HCT116 (cell line): ENCODE measurements at regions not wholly inside any gene's neighbourhood (a gene's known extent, or its start where the extent isn't known, plus 50 kb on each side); places are given as distances from the start of the nearest gene placed in this dataset.

Source experiments
- ATAC-seq: fragments of 200-7000 bp; cut with Tn5 transposase; 2 replicates; pipeline ENCODE4 v1.9.1; 2020; ENCODE audit warnings: mild to moderate bottlenecking, moderate library complexity
- BruUV-seq: library from RNA; stranded (reverse); fragments of 400-500 nt; replicated peaks from 2 replicates; lab custom pipeline; 2021; lab: Mats Ljungman, UMichigan
- CTCF ChIA-PET: fragments of 300-600 bp; sonication (Branson Sonifier 250); formaldehyde crosslinking; loops from one replicate; lab custom pipeline; 2021; ENCODE audit warnings: antibody characterized with exemption; lab: Charles Lee
- POLR2A ChIA-PET: fragments of 300-600, 350-600 bp; sonication (Branson Sonifier 250); formaldehyde crosslinking; loops from one replicate; lab custom pipeline; 2021; ENCODE audit warnings: antibody characterized with exemption; lab: Charles Lee
- RAD21 ChIA-PET, 2 experiments: fragments of 300-600 bp; sonication (Branson Sonifier 250); formaldehyde crosslinking; loops; one replicate each; lab custom pipeline; 2023; ENCODE audit warnings: low total read pairs in 2 of 2; ENCODE audit not compliant: uncharacterized antibody in 2 of 2, unreplicated experiment in 2 of 2, low non-redundant PET in 1 of 2; lab: Charles Lee
- DNase-seq: peaks from one replicate; pipeline ENCODE4 v3.0.0-alpha.2; 2010; ENCODE audit warnings: low read depth, low spot score
- H2AFZ ChIP-seq: fragments of 200-600 bp; shearing (Covaris generic), sonication (generic); 2 replicates; pipeline ENCODE4 v1.6.1; 2017; ENCODE audit warnings: low read depth, mixed run types, mixed read lengths, antibody characterized with exemption, low read length; ENCODE audit not compliant: poor library complexity, severe bottlenecking
- H3K27ac ChIP-seq: 2 replicates; pipeline ENCODE4 v1.5.1; 2012; ENCODE audit warnings: low read depth, low read length
- H3K27me3 ChIP-seq: fragments of 200-600 bp; sonication (generic); 2 replicates; pipeline ENCODE4 v1.6.1; 2016; ENCODE audit warnings: mixed run types, low read length, mixed read lengths; ENCODE audit not compliant: insufficient read depth
- H3K36me3 ChIP-seq, 2 experiments: fragments of 200-500 bp in 1 of 2; fragments of 200-600 bp in 1 of 2; sonication (Bioruptor generic) in 1 of 2; sonication (generic) in 1 of 2; 2 replicates each; pipeline versions ENCODE4 v1.5.1 to v1.6.1; 2014 to 2016; ENCODE audit warnings: low read length in 2 of 2, inconsistent platforms in 1 of 2, mixed read lengths in 1 of 2, mixed run types in 1 of 2; ENCODE audit not compliant: insufficient read depth in 2 of 2, control insufficient read depth in 1 of 2
- H3K4me1 ChIP-seq, 2 experiments: fragments of 200-600 bp in 1 of 2; sonication (generic) in 1 of 2; 2 replicates each; pipeline versions ENCODE4 v1.5.1 to v1.6.1; 2012 to 2017; ENCODE audit warnings: low read length in 2 of 2, inconsistent platforms in 1 of 2, mild to moderate bottlenecking in 1 of 2, mixed read lengths in 1 of 2, mixed run types in 1 of 2, moderate library complexity in 1 of 2; ENCODE audit not compliant: insufficient read depth in 2 of 2, control insufficient read depth in 1 of 2
- H3K4me2 ChIP-seq: fragments of 200-600 bp; sonication (generic); 2 replicates; pipeline ENCODE4 v1.6.1; 2017; ENCODE audit warnings: mixed run types, low read length, mixed read lengths
- H3K4me3 ChIP-seq, 2 experiments: fragments of 200-600 bp in 1 of 2; sonication (generic) in 1 of 2; replicated peaks in 1 of 2; 2 replicates each; pipeline ENCODE4 v1.5.1; 2011 to 2016; ENCODE audit warnings: low read length in 2 of 2, control low read depth in 1 of 2, low read depth in 1 of 2, mild to moderate bottlenecking in 1 of 2, mixed read lengths in 1 of 2, mixed run types in 1 of 2
- H3K79me2 ChIP-seq: fragments of 200-600 bp; sonication (generic); 2 replicates; pipeline ENCODE4 v1.6.1; 2017; ENCODE audit warnings: mild to moderate bottlenecking, mixed run types, low read length, moderate library complexity, mixed read lengths; ENCODE audit not compliant: insufficient read depth
- H3K9ac ChIP-seq: fragments of 200-600 bp; sonication (generic); 2 replicates; pipeline ENCODE4 v1.6.1; 2016; ENCODE audit warnings: low read length, mixed read lengths
- H3K9me2 ChIP-seq: fragments of 200-600 bp; sonication (generic), shearing (Covaris generic); 2 replicates; pipeline ENCODE4 v1.6.1; 2017; ENCODE audit warnings: mixed run types, mild to moderate bottlenecking, moderate library complexity; ENCODE audit not compliant: insufficient read depth
- H3K9me3 ChIP-seq, 2 experiments: fragments of 200-500 bp in 1 of 2; fragments of 200-600 bp in 1 of 2; sonication (Bioruptor generic) in 1 of 2; sonication (generic) in 1 of 2; 2 replicates each; pipeline ENCODE4 v1.6.1; 2014 to 2017; ENCODE audit warnings: low read length in 2 of 2, mixed read lengths in 2 of 2, inconsistent platforms in 1 of 2, low read depth in 1 of 2, mild to moderate bottlenecking in 1 of 2, mixed run types in 1 of 2, moderate library complexity in 1 of 2; ENCODE audit not compliant: control insufficient read depth in 1 of 2, insufficient read depth in 1 of 2
- H4K20me1 ChIP-seq: fragments of 200-600 bp; sonication (generic), shearing (Covaris generic); 2 replicates; pipeline ENCODE4 v1.6.1; 2017; ENCODE audit warnings: mixed run types, mild to moderate bottlenecking, moderate library complexity; ENCODE audit not compliant: insufficient read depth
- EGR1 ChIP-seq: IDR thresholded peaks from 2 replicates; pipeline ENCODE4 v1.6.1; 2012; ENCODE audit warnings: low read depth
- ELF1 ChIP-seq: IDR thresholded peaks from 2 replicates; pipeline ENCODE4 v1.6.1; 2012; ENCODE audit warnings: low read depth, borderline replicate concordance
- EZH2 ChIP-seq: fragments of 200-600 bp; sonication (generic); IDR thresholded peaks from 2 replicates; pipeline ENCODE4 v1.6.1; 2017; ENCODE audit warnings: antibody characterized with exemption, mixed run types
- EZH2phosphoT487 ChIP-seq: fragments of 200-600 bp; IDR thresholded peaks from 2 replicates; pipeline ENCODE4 v1.6.1; 2018; ENCODE audit warnings: antibody characterized with exemption, borderline replicate concordance
- JUND ChIP-seq: IDR thresholded peaks from 2 replicates; pipeline ENCODE4 v1.6.1; 2012
- POLR2AphosphoS5 ChIP-seq: IDR thresholded peaks from 2 replicates; pipeline ENCODE4 v1.6.1; 2011; ENCODE audit warnings: mild to moderate bottlenecking, low read depth, low read length, moderate library complexity
- SP1 ChIP-seq: IDR thresholded peaks from 2 replicates; pipeline ENCODE4 v1.6.1; 2012; ENCODE audit warnings: low read depth
- SRF ChIP-seq: IDR thresholded peaks from 2 replicates; pipeline ENCODE4 v1.6.1; 2012; ENCODE audit warnings: low read depth
- ZFX ChIP-seq: fragments of 450-650 bp; IDR thresholded peaks from 2 replicates; pipeline ENCODE4 v1.6.1; 2017
- intact Hi-C: fragments of 100-400 bp; cut with micrococcal nuclease; formaldehyde crosslinking; loops from 2 replicates; pipeline ENCODE4 v1.10.0; 2022
- TF ChIP-seq, protein P1 (sequence below): IDR thresholded peaks from 2 replicates; pipeline ENCODE4 v1.6.1; 2011; ENCODE audit warnings: mild to moderate bottlenecking, low read length, moderate library complexity; ENCODE audit not compliant: insufficient replicate concordance; ENCODE audit errors: extremely low read depth

DNA sequence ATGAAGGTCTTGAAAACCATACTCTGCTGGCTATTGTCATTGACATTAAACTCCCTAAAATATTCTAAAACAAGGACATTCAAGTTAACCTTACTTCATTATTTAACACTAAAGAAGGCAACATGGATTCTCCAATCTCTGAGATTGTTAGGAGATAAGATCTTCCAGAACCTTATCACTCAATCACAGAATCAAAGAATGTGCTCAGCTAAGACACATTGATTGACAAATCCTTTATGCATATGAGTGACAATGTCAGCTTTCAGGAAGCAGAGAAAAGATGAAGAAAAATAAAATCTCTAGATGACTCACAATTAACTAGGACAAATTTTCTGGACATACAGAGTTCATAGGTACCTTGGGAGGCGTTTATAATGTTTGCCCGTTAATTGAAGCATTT lies 787.2 kb downstream of the TSN start:
- H3K36me3 ChIP-seq: no peaks in the 10 kb centered on the region
- H3K9me2 ChIP-seq: no peaks in the 10 kb centered on the region
- intact Hi-C loops: no loop called here
- H3K27me3 ChIP-seq: no peaks in the 10 kb centered on the region
- no peak overlapping the region for H3K27ac ChIP-seq
- no peaks in the 10 kb centered on the region for H3K79me2 ChIP-seq
- no peak overlapping the region for H2AFZ ChIP-seq
- no peak for TF ChIP-seq EZH2
- TF ChIP-seq JUND: no peak
- TF ChIP-seq ELF1: no peak
- TF ChIP-seq, protein P1, sequence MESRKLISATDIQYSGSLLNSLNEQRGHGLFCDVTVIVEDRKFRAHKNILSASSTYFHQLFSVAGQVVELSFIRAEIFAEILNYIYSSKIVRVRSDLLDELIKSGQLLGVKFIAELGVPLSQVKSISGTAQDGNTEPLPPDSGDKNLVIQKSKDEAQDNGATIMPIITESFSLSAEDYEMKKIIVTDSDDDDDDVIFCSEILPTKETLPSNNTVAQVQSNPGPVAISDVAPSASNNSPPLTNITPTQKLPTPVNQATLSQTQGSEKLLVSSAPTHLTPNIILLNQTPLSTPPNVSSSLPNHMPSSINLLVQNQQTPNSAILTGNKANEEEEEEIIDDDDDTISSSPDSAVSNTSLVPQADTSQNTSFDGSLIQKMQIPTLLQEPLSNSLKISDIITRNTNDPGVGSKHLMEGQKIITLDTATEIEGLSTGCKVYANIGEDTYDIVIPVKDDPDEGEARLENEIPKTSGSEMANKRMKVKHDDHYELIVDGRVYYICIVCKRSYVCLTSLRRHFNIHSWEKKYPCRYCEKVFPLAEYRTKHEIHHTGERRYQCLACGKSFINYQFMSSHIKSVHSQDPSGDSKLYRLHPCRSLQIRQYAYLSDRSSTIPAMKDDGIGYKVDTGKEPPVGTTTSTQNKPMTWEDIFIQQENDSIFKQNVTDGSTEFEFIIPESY: no peak
- no peak for TF ChIP-seq EGR1
- no peak for TF ChIP-seq EZH2phosphoT487
- no peak for TF ChIP-seq POLR2AphosphoS5
- no peak for TF ChIP-seq SP1
- TF ChIP-seq ZFX: no peak
- H3K9me3 ChIP-seq: peaks cover 4 to 6% of the 10 kb centered on the region in 2 experiments; a peak in 2 of 4 replicates
- no peaks in the 10 kb centered on the region for H3K4me1 ChIP-seq
- no peak for ATAC-seq
- ChIA-PET POLR2A (no interaction called here), CTCF (no interaction called here), RAD21 (no interaction called here)
- no peak overlapping the region for H3K9ac ChIP-seq
- no peak overlapping the region for H3K4me3 ChIP-seq
- H3K4me2 ChIP-seq: no peak overlapping the region
- H4K20me1 ChIP-seq: no peaks in the 10 kb centered on the region
- no TSS peak for BruUV-seq
- no peak for DNase-seq

DNA sequence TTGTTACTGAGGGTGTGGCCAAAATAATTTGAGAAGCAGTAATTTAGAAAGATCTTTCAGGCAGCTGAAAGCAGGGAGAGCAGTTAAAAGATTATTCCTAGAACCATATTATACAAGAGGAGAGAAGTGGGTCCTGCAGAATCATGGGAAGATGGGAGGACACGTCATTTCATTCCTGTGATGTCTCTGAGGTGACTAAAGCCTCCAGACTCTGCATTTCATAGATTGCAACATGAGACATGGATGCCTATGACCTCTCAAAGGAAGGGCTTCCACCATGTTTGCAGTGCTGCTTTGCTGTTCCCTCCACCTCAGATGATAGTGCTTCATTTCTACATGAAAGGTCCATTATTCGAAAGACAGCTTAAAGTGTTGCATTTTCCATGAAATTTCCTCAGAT lies 788.4 kb downstream of the TSN start:
- H3K9ac ChIP-seq: no peak overlapping the region
- no peaks in the 10 kb centered on the region for H3K9me2 ChIP-seq
- no peaks in the 10 kb centered on the region for H3K79me2 ChIP-seq
- H3K4me3 ChIP-seq: no peak overlapping the region
- no peaks in the 10 kb centered on the region for H3K4me1 ChIP-seq
- no TSS peak for BruUV-seq
- H3K4me2 ChIP-seq: no peak overlapping the region
- CTCF ChIA-PET: no interaction called here
- no peaks in the 10 kb centered on the region for H3K36me3 ChIP-seq
- peaks cover 4 to 10% of the 10 kb centered on the region in 2 experiments; a peak in 2 of 4 replicates for H3K9me3 ChIP-seq
- no peaks in the 10 kb centered on the region for H4K20me1 ChIP-seq
- H3K27me3 ChIP-seq: no peaks in the 10 kb centered on the region
- TF ChIP-seq ZFX (no peak), SRF (no peak), ELF1 (no peak)
- no peak for DNase-seq
- no peak overlapping the region for H3K27ac ChIP-seq
- RAD21 ChIA-PET: no interaction called here
- intact Hi-C loops: no loop called here
- no peak for ATAC-seq
- no peak overlapping the region for H2AFZ ChIP-seq
- POLR2A ChIA-PET: no interaction called here
